Stimulated activated CD8-positive, alpha-beta memory T cell treated with anti-CD3 and anti-CD28 coated beads, Interleukin-7, amount 100 ng/mL, for 1 hour (primary cell): ENCODE measurements at regions not wholly inside any gene's neighbourhood (a gene's known extent, or its start where the extent isn't known, plus 50 kb on each side); places are given as distances from the start of the nearest gene placed in this dataset.
"Not testable (repeated sequence)": the region's sequence is repeated elsewhere in the genome, so short reads cannot be mapped to it uniquely, and the experiment has no call there.

ENCODE experiments used
- DNase-seq, 2 donors: peaks; one replicate each; pipeline ENCODE4 v3.0.0-alpha.2; 2020; ENCODE audit warnings: low read depth in 2 of 2

GRCh38 chr7:136325578-136325977 is 348.4 kb upstream of the MTPN start:
- DNase-seq: no peak

GRCh38 chr7:136325027-136325426 is 347.9 kb upstream of the MTPN start:
- no peak for DNase-seq

- DNase-seq: no peak
These were observed 347.0 kb upstream of the MTPN start for GRCh38 chr7:136324073-136324704.

- DNase-seq: no peak
These were observed 335.4 kb upstream of the MTPN start for GRCh38 chr7:136312592-136312991.

- no peak for DNase-seq
These were observed 332.2 kb upstream of the MTPN start for GRCh38 chr7:136309407-136309806.

GRCh38 chr7:136308230-136308629 is 331.1 kb upstream of the MTPN start:
- no peak for DNase-seq

GRCh38 chr7:136303162-136303561 is 326.0 kb upstream of the MTPN start:
- no peak for DNase-seq

- no peak for DNase-seq
These were observed 324.9 kb upstream of the MTPN start for GRCh38 chr7:136302049-136302448.

GRCh38 chr7:136294977-136295376 is 317.8 kb upstream of the MTPN start:
- no peak for DNase-seq

GRCh38 chr7:136293841-136294391 is 316.8 kb upstream of the MTPN start:
- DNase-seq: no peak

GRCh38 chr7:136293272-136293671 is 316.1 kb upstream of the MTPN start:
- DNase-seq: no peak

- no peak for DNase-seq
These were observed 315.2 kb upstream of the MTPN start for GRCh38 chr7:136292365-136292764.

- no peak for DNase-seq
These were observed 313.2 kb upstream of the MTPN start for GRCh38 chr7:136290351-136290750.

- no peak for DNase-seq
These were observed 300.9 kb upstream of the MTPN start for GRCh38 chr7:136278057-136278456.

GRCh38 chr7:136275794-136276193 is 298.6 kb upstream of the MTPN start:
- DNase-seq: no peak

- no peak for DNase-seq
These were observed 297.6 kb upstream of the MTPN start for GRCh38 chr7:136274636-136275345.

GRCh38 chr7:136272934-136273333 is 295.8 kb upstream of the MTPN start:
- no peak for DNase-seq

GRCh38 chr7:136267822-136268221 is 290.7 kb upstream of the MTPN start:
- DNase-seq: no peak

GRCh38 chr7:136266457-136266856 is 289.3 kb upstream of the MTPN start:
- no peak for DNase-seq

GRCh38 chr7:136264304-136264703 is 287.1 kb upstream of the MTPN start:
- DNase-seq: not testable (repeated sequence)

- not testable (repeated sequence) for DNase-seq
These were observed 286.1 kb upstream of the MTPN start for GRCh38 chr7:136263112-136263860.

- DNase-seq: not testable (repeated sequence)
These were observed 283.4 kb upstream of the MTPN start for GRCh38 chr7:136260591-136260990.

- no peak for DNase-seq
These were observed 281.9 kb upstream of the MTPN start for GRCh38 chr7:136259074-136259473.
